HG02623 (cell line): ENCODE measurements at regions not wholly inside any gene's neighbourhood (a gene's known extent, or its start where the extent isn't known, plus 50 kb on each side); places are given as distances from the start of the nearest gene placed in this dataset.
"Not testable (repeated sequence)": the region's sequence is repeated elsewhere in the genome, so short reads cannot be mapped to it uniquely, and the experiment has no call there.

Source experiments
- ATAC-seq: cut with Tn5 transposase; IDR thresholded peaks from one replicate; pipeline ENCODE4 v1.9.1; 2021; ENCODE audit warnings: moderate library complexity; ENCODE audit not compliant: unreplicated experiment

DNA sequence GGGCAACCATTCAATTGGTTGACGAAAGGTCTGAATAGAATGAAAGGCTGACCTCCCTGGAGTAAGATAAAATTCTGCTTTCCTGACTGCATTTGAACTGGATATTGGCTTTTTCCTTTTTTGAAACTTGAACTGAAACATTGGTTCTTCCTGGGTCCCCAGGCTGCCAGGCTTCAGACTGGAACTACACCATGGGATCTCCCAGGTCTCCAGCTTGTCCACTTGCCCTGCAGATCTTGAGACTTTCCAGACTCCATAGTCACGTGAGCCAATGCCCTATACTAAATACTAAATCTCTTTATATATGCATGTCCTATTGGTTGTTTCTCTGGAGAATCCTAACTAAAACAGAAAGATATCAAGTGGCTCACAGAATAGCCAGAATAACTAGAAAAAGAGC, 118.7 kb upstream of the KRR1 start:
- no peak for ATAC-seq

DNA sequence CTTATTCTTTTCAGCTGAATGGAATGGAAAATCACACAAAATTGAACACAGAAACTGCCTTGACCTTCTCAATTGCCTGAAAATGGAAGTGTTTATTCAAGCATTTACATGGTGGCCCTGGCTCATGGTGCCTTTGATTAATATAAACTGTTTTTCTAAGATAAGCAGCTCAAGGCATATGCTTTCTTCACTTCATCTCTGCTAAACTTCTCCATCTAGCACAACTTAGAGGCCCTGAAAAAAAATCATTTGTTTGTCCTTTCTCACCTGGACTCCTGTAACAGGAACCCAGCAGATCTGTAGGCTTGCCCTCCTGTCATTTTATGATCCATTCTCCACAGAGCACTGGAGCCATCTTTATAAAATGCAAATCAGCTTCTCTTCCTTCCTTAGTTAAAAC, 117.5 kb upstream of the KRR1 start:
- no peak for ATAC-seq

DNA sequence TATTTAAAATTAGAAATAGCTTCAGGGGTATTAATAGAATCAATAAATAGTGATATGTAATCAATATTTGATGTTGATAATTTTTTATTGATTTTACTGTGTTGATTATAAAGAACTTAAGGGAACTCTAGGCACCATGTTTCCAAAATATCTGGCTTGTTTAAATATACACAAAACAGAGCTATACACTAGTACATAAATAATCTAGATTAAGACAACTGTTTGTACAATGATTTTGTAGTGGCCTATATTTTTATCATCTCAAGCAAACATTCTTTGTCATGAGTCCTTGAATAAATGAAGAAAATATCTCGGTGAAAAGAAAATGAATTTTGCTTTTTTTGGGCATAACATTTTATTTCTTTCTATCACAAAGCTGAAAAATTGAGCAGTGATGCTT, 117.1 kb upstream of the KRR1 start:
- no peak for ATAC-seq

DNA sequence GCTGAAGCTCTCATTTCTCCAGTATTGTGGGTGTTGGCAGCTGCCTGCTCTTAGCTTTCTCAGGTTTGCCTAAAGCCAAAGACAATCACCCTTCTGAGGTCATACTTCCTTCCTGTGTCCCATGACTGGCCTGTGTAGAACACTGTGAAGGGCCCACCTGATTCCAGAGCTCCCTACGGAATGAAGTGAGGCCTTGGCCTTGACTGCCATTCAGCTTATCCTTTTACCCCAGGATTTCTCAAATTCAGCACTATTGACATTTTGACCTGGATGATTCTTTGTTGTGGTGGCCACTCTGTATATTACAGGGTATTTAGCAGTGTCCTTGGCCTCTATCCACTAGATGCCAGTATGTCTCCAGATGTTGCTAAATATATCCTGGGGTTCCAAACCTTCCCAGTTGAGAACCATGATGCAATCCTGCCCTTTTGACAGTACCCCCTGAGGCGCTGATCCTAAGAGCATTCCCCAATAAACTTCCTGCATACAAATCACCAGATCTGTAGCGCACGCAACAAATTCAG, 112.3 kb upstream of the KRR1 start:
- no peak for ATAC-seq

DNA sequence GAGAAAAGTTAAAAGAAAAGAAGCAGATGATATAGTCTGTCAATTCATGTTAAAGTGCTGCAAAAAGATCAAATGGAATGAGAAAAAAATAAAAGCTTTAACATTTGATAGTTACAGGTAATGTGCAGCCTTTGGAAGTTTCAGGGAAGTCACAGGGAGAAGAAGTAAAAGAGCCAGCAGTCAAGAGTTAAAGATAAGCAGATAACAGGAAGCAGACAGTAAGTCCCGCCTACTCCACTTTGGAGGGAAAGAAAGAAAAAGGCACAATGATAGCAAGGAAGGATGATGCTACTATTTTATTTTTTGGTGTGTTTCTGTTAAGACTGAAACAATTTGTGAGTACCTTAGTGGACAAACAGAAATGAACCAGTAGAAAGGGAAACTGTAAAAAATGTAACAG, 111.1 kb upstream of the KRR1 start:
- ATAC-seq, result no peak

DNA sequence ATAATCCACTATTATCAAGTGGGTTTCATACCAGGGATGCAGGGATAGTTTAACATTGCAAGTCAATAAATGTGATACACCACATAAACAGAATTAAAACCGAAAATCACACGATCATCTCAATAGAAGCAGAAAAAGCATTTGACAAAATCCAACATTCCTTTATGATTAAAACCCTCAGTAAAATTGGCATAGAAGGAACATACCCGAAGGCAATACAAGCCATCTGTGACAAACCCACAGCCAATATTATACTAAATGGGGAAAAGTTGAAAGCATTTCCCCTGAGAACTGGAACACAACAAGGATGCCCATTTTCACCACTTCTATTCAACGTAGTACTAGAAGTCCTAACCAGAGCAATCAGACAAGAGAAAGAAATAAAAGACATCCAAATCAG, 103.0 kb upstream of the KRR1 start:
- not testable (repeated sequence) for ATAC-seq

DNA sequence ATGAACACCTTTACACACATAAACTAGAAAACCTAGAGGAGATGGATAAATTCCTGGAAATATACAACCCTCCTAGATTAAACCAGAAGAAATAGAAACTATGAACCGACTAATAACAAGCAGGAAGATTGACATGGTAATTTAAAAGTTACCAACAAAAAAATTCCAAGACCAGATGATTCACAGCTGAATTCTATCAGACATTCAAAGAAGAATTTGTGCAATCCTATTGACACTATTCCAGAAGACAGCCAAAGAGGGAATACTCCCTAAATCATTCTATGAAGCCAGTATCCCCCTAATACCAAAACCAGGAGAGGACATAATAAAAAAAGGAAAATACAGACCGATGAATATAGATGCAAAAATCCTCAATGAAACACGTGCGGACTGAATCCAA, 102.6 kb upstream of the KRR1 start:
- ATAC-seq, result no peak

DNA sequence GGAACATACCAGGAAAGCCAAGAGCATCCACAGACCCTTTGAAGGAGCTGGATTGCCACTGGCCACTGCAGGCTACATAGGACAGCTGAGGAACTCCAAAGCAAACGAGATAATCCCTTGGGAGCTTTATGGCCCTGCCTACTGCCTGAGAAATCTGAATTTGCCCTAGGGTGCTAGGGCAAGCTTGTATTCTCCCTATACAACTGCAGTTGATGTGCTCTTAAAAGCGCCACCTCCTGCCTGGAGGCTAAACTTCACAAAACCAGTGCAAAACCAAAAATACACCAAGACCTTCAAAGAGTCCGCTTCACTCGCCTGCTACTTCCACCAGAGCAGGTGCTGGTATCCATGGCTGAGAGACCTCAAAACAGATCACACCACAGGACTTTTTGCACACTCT, 99.6 kb upstream of the KRR1 start:
- ATAC-seq, result no peak

DNA sequence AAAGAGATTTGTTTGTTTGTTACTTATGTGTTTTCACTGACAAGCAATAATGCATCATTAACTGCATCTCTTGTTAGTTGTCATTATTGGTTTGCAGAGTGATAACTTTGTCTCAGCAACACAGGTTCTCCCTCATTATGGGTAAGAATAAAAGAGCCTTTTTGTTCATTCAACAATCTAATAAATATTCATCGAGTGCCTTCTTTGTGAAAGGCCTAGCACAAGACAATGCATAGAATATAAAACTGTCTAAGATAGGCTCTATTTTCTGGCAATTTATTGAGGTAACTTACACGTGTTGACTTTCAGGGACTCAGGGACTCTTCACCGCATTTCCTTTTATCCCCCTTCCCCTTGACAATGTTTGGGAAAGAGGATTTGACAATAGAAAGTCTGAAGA, 95.5 kb upstream of the KRR1 start:
- ATAC-seq, result no peak

DNA sequence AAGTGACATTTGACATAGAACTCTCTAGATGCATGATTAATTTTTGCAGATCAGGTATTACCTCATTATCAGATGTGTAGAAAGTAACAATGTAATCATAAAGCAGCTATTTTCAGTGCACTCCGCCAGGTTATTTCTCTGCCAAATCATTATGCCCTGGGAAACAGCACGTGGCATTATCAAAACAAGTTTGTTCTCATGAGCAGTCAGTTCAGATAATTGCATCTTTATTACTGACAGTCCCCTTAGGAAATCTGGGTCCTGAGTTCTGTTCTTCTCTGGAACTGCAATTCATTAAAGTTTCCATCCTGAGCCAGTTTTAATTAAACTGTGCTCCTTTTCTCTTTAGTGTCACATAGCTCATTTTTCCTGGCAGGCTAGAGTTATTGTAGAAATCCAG, 94.7 kb upstream of the KRR1 start:
- ATAC-seq, result no peak

DNA sequence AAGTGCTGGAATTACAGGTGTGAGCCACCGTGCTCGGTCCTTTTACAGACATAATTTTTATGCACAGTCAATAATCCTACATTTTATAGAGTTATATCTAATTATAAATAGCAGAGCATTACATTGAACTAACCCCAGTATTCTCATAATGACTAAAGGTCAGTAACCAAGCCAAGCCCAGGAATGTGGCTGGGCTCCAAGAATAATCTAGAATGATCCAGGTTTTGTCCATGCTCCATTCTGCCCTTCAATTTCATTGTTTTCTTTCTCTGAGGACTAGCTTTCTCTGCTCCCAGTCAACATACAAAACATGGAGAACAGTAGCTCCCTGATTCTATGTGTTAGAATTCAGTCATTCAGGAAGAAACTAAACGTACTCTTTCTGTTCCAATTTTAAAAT, 92.1 kb upstream of the KRR1 start:
- no peak for ATAC-seq

DNA sequence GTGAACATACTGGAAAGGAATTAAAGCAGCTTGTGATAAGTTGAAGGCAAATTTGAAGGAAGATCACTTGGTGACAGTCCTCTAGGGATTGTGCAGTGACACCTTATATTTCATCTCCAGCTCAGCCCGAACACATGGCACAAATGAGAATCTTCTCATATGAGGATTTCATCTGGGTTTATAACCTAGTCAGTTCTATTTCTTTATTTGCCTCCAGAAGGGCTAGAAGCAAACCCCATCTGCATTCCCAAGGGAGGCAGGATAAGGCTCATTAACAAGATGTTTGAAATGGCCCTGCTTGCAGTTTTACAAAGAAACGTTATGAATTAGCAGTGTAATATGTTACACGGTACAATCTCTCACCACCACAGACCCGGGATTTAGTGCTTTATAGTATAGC, 90.7 kb upstream of the KRR1 start:
- ATAC-seq, result no peak

DNA sequence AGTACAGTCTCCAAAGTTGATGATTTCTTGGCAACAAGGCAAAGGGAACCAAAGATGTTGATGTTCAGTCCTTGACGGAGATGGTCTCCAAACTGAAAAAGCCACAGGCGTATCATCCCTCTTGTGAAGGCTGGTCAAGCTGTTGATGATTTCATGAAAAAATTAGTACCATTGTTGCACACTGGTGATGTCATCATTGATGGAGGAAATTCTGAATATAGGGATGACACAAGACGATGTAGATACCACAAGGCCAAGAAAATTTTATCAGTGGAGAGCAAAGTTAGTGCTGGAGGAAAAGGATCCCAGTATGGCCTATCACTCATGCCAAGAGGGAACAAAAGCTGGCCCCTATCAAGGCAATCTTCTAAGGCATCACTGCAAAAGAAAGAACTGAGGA, 88.7 kb upstream of the KRR1 start:
- no peak for ATAC-seq

DNA sequence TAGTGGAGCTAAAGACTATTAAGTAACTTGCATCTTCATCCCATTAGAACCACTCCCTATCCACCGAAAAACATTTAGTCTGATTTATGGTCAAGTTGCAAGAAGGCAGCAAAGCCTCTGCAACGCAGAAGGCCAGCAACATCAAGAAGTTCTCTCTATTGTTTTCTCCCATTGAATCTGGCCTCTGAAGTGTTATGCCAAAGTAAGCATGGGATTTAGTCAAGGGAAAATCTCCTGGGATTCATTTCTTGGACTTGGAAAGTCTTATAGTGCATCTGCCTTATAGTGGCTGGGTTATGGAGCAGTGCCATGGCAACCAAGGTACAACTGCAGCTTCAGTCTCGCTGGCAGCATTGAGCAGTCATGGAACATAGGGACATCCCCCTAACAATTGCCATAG, 87.7 kb upstream of the KRR1 start:
- no peak for ATAC-seq

DNA sequence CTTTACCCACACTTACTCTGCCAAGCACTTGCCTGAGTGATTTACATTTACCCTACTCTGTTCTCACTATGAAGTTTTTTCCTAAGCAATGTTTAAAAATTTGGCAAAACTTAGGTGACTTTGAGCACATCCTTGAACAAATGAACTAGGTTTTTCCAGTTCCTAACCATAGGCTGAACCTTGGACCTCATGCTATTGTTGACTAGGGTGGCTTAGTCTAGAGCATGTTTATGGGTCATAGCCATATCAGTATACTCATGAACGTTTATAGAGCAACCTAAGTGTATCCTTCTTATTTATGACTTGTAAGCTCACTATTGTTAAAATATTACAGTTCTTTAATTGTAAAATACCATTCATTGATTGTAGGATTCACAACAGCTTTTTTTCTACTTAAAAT, 85.0 kb upstream of the KRR1 start:
- no peak for ATAC-seq

DNA sequence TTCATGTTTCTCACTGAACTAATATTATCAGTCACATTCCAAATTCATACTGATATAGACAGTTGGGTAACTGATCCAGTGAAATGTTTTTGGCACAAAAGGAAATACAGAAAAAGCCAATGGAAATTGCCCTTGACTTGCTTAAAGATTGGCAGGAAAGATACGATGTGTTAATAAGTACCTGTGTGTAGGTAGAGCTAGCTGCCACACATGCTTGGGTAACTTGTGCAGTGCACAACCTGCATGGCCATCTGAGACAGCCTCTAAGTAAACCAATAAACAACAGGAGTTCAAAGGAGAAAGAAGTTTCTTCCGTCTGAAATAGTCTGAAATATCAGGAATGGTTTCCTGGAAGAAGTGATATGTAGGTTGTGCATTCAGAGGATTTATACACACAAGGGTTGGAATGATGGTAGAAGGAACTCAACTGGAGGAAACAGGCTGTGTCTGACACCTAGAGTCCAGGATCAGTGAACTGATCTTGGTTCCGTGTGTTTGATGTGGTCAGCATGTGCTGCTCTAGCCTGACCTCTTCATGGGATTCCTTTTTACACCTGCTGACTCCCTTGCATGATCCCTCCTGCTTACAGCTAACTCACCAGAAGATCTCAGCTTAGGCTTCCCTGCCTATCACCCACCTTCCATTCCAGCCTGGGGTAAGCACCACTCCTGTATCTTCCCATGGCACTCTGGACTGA, 81.4 kb upstream of the KRR1 start:
- ATAC-seq, result no peak

DNA sequence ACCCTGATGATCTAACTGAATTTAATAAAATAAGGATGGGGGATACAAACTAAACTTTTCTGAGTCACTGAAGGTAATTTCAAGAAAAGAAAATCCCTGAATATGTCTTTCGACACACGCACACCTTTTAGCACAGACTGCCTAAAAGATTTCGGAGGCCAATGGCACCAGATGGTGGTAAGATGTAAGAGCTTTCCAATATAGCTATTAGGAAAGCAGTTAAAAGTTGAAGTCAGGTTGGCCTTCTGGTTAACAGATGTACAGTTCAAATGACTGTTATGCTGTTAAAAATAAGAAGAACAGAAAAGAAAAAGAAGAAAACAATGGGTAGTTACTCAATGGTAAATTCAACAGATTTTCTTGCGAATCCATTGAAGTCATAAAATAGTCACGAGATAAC, 80.7 kb upstream of the KRR1 start:
- no peak for ATAC-seq

DNA sequence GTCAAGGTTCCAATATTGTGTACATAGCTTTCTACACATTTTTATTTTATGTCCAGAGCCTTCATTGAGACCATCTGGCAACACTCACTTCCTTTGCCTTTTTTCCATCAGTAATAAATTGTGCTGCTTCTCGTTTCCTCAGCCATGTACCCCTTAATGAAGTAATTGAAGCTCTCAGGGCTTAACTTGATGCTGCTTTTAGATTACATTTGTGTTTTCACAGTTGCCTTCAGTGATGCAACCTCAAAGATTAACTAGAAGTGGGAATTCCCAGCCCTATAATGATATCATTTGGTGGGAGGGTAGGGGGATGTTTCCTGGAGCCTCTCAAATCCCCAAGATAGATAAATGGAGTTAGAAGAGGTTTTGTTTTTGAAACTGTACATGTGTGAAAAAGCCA, 80.2 kb upstream of the KRR1 start:
- ATAC-seq, result no peak

DNA sequence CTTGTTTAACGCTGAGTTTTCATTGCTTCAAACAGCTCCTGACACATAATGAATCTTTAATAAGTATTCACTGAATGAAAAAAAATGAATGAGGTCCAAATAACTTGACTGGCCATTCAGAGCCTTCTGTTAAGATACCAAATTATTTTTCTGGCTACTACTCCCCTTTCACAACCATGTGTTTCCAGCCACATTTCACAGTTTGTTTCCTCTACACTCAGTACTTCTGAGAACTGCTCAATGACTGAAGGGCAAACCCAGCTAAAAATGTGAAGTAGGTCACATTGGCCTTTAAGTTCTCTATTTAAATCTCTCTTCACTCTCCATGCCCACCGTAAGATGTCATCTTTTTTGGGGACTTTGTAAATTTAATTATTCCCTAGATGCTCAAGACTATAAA, 78.4 kb upstream of the KRR1 start:
- ATAC-seq, result no peak

DNA sequence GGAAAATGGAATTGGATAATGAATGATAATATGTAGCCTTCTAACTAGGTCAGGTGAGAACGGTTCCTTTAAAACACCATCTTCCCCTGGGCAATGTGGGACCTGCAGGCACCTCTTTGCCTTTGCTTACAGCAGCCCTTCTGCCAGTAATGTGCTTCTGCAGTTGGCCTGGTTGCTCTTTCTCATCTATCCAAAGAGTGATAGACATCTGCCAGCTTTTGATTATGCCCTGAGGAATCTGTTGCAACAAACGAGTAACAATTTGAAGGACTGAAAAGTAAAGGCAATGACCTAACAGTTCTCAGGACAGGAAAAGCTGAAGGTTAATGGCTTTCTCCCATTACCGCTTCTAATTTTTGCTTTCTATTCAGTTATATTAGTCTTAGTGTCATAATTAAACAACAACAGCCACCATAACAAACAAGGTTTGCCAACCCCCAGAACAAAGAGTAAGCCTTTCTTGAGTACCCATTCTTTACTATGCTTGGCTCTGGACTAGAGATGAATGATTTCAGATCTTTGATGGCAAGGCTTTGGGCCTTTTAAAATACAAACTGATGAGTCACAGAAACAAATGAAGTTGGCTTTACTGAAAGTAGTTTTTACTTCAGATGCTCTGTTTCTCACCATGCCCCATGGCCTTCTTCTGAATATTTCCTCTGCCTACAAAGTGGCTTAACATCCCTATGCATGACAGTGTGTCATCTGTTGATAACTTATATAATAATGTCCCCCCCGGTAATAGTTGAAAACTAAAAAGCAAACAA, 76.1 kb upstream of the KRR1 start:
- ATAC-seq, result no peak

DNA sequence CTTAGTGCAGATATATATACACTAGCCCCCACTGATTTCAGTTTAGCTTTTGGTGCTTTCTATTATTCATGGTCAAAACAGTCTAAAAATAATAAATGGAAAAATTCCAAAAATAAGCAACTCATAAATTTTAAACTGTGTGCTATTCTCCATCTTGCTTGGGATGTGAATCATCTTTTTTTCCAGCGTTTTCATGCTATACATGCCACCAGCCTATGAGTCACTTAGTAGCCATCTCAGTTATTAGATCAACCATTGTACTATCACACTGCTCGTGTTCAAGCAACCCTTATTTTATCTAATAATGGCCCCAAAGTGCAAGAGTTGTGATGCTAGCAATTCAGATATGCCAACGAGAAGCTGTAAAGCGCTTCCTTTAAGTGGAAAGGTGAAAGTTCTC, 73.9 kb upstream of the KRR1 start:
- no peak for ATAC-seq

DNA sequence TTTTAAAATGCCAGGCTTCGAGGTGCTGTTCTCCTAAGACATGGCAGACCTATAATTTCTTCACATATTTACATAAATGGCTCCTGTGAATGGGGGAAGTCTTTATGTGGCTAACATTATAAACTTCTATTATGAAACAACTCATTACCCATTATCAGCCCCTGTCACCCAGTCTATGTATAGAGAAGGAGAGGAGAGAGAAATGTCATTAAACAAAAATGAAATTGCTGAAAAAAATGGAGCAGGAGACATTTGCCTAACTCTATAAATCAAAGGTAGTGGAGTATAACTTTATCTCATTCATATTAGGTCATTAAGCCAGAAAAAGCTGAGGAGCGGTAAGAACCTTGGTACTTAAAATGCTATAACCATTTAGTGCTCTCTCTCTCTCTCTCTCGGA, 71.9 kb upstream of the KRR1 start:
- ATAC-seq, result no peak

DNA sequence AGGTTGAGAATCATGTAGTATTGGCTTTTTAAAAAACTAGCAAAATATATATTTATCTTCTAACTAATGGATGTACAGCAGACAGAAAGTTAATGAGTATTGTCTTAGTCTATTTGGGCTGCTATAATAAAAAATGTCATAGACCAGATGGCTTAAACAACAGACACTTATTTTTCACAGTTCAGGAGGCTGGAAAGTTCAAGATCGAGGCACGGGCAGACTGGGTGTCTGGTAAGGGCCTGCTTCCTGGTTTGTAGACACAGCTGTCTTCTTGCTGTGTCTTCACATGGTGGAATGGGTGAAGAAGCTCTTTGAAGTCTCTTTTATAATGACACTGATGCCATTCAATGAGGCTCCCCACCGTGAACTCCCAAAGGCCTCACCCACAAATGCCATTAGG, 70.1 kb upstream of the KRR1 start:
- ATAC-seq, result no peak
